Suppressor macrophage treated with lipopolysaccharide for 1 hour (primary cell): ENCODE measurements at regions not wholly inside any gene's neighbourhood (a gene's known extent, or its start where the extent isn't known, plus 50 kb on each side); places are given as distances from the start of the nearest gene placed in this dataset.

Experiments
- DNase-seq, 3 donors: peaks; one replicate each; pipeline ENCODE4 v3.0.0-alpha.2; 2020 to 2022

DNA sequence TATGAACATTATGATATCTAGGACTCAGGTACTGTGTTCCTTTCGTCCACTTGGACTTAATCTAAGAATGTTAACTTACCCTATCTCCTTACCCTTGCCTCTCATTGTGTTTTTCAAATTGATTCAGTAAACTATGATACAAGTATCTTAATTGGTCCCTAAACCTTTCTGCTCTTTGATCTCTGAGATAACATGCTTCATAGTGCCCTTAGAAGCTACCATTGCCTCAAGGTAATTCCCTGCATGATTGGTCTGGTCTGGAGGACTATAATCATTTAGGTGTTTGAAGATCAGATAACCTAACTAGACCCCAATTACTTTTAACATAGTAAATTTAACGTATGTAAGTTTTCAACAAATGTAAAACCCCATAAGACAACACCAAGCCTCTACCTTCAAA, 169.9 kb upstream of the NBEA start:
- no peak for DNase-seq

DNA sequence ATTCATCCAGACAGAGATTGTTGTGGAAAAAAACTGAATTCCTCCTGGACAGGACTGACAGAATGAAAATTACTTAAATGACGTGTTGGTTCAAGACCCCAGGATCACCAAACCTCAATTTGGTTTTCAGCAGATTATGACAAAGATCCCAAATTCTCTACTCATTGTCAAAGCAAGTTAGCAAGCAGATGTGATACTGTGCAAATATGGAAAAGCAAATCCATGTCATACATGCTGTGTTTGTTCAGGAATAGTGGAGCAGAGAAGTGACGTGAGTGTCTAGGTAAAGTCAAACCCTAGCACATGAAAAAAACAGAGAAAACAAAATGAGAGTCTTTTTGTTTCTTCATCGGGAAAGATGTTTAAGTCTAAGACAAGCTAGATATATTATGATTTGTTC, 169.2 kb upstream of the NBEA start:
- no peak for DNase-seq

DNA sequence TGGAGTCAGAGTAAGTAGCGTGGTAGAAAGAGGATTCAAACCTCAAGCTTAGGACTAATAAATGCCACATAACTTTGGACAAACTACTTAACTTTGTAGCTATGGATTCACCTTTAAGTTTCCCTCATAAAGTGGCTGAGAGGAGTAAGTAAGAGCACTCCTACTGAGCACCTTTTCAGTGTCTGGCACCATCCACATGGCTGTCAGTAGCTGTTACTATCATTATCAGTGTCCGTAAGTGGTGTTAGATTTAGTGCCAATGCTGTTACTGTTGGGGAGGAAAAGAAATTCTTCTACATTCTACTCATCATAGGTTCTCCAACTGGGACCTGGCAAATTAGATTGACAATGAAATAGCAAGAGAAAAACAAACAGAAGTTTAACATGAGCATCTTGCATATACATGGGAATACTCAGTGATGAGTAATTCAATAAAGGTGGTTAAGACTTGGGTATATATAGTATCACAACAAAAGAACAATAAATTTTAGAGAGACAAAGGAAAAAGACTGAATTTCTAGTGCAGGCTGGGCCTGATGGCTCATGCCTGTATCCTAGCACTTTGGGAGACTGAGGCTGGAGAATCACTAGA, 165.6 kb upstream of the NBEA start:
- no peak for DNase-seq

DNA sequence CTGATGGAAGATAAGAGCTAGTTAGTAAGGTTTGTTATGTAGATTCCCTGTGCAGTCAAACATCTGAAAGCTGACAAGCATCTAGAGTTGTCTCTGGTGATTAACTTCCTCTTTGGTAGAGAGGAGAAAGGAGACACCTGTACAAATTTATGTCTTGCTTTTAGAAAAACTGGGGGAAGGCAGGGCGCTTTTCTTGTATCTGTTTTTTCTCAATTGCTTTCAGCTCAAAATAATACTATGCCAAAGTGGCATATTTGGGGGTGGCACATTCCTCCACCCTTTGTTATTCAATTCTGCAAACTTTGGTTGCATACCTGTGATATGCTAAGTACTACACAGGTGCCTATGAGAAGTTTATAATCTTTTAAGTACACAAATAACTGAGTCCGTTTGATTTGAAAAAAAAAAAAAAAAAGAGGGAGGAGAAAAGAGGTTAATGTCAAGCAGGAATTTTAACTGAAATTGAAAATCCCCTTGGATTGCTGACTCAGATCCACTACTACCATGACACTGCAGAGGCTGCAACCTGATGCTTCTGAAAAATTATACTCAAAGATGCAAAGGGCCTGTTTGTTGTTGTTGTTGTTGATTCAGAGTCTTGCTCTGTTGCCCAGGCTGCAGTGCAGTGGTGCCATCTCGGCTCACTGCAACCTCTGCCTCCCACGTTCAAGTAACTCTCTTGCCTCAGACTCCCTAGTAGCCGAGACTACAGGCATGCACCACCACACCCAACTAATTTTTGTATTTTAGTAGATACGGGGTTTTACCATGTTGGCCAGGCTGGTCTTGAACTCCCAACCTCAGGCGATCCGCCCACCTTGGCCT, 164.8 kb upstream of the NBEA start:
- no peak for DNase-seq

DNA sequence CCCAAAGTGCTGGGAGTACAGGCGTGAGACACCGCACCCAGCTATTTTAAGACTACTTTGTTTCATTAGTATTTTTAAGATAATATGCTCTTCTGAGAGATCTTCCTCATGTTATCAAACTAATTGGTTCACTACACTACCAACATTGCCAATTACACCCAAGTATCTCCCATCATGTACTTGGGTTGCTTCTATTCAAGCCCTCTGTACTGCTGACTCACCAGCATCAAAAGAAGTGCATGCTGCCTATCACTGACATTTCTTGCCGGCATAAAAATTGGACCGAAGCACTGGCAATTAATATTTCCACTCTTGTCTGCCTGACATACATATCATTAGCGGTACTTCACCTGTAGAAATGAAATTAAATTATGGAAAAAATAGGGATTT, 164.2 kb upstream of the NBEA start:
- no peak for DNase-seq

DNA sequence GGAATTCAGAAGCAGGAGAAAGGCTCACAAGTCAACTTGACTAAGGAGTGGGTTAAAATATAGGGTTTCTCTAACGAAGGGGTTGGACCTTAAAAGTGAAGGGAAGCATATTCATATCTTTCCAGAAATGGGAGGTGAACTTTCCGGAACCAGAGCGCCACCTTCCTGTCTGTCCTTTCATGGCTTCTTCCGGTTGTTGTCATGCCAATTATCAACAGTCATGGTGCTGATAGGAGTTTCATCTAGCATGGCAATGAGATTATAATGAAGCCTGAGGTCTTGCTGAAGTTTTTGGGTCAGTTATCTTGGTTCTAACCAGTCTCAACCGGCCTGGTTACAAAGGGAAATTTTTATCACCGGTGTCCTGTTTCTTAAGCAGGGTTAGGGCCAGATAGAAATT, 162.9 kb upstream of the NBEA start:
- DNase-seq, result no peak

DNA sequence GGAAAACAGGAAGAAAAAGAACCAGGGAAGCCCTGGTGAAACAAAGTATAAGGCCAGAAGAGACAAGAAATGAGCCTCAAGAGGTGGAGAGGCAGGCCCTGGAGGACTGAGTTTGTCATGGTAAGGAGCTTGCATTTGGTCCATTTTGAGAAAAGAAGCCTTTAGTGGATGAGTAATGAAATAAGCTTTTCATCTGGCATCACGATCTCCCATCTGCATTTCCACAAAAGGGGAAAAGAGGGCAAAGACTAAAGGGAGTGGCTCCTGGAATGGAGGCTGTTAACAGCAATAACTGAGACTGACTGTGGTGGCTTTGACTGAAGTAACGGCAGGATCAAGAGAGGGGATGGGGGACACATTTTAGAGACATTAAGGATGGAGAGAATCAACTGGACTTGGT, 148.8 kb upstream of the NBEA start:
- DNase-seq, result no peak

DNA sequence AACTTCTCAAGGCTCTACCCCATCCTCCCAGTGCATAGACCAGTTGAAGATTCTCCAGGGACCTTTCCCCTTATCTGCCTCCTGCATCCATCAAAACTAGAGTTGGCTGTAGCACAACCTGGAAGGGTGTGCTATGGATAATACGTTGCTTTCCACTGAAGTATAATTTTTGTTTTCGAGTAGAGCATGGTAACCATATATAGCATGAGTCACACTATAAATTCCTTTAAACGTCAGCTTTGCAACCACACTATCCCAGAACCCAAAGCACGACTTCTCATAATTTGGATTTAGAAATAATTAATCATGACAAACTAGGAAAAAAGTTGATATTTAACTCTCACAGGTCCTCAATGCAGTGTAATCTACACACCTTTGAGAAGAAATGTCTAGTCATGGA, 138.3 kb upstream of the NBEA start:
- no peak for DNase-seq

DNA sequence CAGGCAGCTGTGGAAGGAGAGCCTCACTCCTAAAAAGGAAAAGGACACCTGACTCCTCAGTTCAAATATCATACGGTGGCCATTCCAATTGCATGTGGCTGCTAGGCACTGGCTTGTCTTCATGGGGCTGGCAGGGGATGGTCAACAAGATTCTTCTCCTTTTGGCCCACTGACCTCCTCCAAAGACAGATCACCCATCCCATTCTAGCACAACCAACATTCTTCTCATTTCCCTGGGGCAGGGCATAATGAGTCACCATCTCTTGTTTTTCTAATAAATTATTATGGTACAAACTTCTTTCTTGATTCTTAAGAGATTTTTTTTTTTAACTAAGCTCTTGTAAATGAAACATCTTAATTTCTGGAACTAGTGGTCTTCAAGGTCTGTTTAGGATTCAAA, 136.7 kb upstream of the NBEA start:
- no peak for DNase-seq

DNA sequence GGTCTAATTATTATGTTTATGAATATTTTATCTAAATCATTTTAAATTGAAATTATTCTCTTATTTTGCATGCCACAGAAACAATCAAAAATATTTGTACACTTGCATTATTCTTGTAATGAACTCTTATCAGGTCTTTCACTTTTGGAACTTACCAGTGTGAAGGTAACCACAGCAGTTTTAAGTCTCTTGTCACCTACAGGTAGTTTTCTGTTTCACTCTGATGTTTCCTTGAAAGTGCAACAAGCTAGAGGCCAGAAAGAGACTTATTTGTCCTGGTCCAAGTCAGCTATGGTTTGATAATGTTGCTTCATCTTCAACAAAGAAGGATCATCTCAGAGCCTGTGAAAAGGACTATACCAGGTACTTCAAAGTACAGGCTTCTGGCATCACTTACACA, 133.4 kb upstream of the NBEA start:
- no peak for DNase-seq

DNA sequence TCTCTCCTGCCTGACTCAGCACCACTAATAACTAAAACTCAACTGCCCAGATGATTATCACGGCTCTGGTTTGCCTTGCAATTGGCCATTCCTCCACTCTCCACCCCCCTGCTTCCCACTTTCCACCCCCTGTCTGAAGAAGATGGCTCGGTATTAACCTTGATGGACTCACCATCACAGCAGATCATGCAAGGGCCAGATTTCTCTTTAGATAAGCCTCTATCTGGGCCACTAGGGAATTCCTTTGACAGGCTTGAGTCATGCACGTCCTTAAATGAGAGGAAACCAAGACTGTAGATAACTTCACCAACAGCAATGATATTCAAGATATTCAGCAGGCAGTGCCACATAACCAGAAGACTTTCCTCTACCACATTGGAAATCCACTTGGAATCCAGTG, 131.1 kb upstream of the NBEA start:
- DNase-seq, result no peak

DNA sequence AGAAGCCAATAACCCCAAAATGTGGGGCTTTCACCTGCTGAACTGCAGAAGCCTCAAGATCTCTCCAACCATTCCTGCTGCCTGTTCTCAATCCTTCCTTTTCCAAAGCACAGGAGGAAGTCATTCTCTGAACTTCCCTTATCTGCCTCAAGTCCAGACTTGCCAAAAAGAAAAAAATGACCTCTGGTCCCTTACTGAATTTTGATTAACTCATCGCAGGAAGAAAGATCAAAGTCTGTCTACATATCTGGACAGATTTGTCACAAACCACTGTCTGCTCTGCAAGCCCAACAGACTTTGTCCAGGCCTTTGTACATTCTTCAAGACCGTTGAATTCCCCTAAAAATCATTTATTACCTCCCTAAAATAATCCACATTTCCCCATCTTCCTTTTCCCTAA, 126.5 kb upstream of the NBEA start:
- no peak for DNase-seq

DNA sequence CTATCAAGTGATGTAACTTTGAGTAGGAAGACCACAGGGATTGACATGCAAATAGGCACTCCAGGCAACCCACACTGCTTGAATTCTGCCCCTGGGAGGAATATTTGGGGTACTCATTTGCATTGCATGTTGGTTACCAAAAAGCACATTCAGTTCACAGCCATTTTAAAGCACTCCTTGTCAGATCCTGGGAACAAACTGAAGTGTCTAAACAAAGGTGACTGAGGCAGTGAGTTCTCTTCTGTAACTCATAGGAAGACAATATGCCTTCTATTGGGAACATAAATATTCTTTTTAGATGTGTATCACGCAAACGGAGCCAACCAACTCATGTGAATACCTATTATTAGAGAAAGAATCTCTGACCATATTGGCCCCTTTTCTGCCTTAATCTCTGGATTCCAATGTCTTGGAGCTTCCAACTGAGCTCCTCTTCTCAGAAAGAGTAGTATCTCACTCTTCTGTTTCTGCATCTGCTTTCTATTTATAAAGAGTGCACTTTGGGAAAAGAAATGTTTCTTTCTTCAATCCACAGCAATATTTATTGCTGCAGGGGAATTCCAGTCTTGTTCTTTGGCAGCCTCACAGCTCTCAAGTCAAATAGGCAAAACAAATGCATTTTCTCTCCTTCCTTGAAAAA, 125.7 kb upstream of the NBEA start:
- no peak for DNase-seq

DNA sequence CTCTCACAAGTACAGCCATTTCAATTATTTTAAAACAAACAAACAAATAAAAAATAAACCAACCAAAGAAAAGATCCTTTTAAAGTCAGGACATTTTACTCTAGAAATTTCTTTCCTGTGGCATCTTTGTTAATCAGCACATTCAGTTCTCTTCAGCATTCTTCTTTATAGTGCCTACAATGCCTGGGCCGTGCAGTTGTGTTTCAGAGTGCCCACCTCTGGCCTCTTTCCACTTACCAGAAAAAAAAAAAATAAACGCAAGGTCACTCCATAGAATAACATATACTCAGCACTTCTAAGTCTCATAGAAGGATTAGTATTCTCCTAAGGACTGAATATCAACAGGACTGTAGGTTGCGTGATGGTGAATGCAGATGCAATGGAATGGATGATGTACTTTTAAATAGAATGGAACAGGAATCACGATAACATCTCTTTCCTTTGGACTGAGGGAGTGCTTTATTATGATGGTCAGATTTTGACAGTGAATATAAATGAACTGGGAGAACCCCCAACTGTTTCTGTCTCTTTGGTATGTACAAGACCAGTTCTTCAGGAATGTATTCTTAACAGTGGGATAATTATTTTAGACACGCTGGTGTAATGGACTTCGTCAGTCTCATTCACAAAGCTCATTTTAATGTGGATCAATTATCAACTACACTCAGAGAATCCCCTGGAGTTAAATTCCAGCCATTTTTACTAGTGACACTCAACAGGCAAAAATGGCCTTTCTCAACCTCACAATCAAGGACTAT, 125.0 kb upstream of the NBEA start:
- DNase-seq, result no peak

DNA sequence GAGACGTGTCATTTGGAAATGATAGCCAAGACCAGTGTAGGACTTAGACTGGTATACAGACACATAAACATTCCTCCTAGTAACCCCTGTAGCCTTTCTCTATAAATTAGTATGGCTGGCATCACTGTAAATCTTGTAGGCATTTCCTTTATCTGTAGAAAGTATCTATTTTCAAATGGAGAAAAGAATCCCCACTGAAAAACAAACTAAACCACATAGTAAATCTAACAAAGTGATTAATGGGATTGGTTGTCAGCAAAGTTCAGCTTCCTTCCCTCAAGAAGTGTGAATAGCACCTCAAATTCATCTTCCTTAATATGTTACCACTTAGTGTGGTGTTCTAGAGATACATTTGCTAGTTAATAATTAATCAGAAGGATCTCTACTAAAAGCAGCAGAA, 119.4 kb upstream of the NBEA start:
- DNase-seq, result no peak

DNA sequence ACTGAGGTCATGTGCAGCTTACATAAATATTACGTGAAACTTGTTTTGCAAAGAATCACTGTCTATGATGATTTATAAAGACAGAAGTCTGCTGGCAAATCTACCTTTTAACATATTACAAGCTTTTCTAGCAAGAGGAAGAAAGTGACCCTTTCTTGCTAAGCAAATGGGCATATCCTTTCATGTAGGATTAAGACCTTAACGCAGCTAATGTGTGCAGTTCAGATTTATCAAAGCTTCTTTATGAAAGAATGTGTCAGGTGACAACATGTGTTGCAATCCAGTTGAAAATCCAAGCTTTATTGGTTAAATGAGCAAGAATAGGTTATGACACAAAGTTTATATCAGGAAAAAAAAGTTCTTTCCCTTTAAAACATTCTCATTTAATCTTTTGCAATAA, 115.6 kb upstream of the NBEA start:
- no peak for DNase-seq

DNA sequence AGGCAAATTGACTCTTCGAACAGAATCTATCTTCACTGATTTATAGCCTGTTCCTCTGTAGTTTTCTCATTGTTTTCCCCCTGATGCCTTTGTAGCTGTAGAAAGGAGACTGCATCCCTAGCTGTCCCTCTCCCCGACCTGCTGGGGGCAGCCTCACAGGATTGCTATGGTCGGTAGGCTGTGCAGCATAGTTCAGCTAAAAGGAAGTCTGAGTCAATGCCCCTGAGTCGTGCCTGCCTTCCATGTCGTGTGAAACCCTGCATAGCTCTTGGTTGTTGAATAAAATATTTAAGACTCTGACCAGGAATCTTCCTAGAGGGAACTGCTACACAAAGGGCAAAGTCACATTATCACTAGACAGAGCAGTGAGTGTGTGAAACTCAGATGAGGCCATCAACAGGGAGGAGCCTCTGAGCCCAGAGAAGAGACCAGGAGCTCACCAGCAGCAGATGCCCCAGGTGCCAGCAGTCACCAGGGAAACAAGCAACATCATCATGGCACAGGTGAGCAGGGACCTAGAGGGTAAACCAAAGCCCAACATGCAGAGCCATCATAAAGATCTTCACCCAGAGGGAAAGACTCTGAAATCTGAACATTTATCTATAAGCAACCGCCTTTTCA, 108.4 kb upstream of the NBEA start:
- DNase-seq, result no peak

DNA sequence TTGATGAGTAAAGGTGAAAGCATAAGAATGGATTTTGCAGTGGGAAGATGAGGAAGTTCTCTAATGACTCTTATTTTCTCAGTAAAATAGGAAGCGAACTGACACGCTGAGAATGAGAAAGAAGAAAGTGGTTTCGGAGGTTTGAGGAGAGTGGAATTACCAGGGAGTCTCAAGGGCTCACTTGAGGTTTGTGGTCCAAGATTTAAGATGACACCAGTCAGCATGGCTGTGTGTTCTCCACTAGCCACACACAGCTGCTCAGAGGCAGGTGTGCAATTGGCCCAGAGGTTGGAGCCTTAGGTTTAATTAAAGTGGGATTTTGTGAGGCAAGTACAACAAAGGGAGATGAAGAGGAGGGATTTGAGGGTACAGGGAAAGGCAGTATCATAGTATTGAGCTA, 99.6 kb upstream of the NBEA start:
- DNase-seq, result no peak

DNA sequence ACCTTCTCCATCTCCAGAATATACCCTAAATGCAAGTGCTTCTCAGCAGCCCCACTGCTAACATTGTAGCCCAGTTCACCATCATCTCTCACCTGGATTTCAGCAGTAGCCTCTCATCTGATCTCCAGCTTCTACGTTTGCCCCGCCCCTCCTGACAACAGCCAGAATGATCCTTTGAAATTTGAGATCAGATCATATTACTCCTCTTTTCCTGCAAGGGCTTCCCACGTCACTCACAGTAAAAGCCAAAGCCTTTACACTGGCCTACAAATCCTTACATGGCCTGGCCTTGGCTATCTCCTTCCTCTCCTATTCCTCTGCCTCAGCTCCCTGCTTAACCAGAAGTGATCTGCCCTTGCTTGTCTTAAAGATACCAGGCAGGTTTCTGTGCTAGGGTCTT, 94.3 kb upstream of the NBEA start:
- DNase-seq, result no peak

DNA sequence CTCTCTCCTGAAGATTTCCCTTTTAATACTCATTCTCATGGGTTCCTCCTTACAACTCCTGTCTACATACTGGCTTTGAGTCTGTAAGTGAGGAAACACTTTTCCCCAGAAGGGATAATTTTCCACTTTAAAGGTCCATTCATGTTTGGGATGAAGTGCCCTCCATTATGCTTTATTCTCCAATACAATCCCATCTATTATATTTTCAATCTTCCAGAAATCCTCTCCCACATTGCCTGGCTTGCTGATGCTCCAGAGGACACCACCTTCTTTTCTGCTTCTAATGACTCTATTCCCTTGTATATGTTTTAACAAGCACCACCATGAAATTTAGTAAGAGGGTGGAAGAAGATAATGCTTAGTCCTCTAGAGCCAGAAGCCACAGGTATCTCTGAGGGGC, 92.7 kb upstream of the NBEA start:
- DNase-seq, result no peak

DNA sequence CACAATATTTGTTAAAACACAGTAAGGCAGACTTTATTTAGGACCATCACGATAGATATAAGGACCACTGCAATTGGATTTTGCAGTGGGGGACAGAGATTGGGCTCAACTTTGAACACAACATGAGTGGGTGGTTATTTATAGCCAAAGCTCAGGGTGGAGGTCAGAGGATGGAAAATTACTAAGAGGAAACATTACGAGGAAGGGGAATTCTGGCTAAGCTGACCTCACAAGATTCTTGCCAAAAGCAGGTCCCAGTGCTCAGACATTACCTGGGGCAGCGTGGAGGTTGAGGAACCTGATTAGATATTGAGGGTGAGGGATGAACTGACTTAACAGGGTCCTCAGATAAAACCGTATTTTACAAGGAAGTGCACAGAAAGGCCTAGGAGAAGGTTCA, 88.9 kb upstream of the NBEA start:
- DNase-seq, result no peak

DNA sequence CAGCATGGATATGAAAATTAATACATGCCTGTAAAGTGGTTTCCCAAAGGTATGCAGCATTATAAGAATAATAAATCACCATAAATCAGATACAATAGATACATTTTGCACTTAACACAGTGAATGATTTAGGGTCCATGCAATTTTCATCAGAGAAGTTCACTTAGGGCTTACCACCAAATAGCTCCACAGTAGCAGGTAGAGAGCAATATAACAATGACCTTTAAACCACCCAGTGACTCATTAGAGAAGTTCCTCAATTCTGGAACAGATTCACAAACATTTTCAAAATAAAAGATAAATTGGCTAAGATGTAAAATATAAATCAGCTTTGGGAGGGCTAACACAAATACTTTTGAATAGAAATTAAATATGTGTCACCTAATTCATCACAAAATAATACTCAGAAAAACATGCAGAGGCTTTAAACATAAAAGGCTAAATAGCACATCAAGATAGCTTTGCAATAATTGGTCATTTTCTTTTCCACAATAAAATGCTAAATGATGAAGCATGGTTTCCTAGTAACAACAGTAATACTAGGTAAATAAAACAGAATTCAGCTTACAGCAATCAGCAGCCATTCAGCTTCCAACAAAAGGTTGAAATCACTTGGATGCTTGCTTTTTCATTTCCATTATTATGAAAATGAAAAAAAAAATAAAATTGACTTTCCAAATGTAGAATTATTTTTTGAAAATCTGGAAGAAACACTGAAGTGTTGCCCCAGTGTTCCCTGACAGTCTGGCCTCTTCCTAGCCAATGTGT, 84.3 kb upstream of the NBEA start:
- DNase-seq, result no peak

DNA sequence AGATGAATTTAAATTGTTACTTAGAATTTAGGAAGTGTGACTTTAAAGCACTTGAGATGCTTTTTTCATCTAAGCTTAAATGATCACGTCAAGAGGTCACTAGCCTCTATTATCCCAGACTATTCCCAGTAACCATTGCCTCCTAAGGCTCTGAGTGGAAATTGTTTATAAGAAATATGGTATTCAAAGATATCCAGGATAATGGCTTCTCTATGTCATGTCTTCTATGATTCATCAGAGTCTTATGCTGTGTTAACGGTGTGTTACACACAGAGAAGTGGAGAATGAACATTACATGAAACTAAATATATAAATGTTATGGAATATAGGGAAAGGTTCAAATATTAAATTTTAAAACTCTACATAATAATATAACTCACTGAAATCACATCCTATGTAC, 79.8 kb upstream of the NBEA start:
- no peak for DNase-seq
